HG02642 (cell line): ENCODE measurements at regions not wholly inside any gene's neighbourhood (a gene's known extent, or its start where the extent isn't known, plus 50 kb on each side); places are given as distances from the start of the nearest gene placed in this dataset.

ENCODE experiments used
- ATAC-seq: cut with Tn5 transposase; IDR thresholded peaks from one replicate; pipeline ENCODE4 v1.9.1; 2021; ENCODE audit warnings: mild to moderate bottlenecking; ENCODE audit not compliant: unreplicated experiment, poor library complexity

DNA sequence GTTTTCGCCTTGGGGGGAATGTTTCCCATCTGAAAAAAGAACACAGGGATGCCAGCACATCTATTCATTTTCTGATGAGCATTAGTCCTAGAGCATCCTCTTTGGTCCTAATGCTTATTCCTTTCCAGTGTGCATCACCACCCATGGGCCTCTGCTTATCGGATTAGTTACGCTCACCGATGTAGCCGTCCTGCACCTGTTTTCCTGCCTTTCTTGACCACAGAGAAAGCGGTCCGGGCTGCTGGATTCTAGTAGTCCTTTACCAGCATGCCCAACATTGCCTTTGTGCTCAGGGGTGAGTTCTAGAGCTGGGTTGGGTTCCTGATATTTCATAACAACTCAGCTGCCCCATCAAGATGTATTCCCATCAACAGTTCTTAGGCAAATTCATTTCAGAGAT is 2084.5 kb upstream of the C9orf72 start:
- no peak for ATAC-seq

DNA sequence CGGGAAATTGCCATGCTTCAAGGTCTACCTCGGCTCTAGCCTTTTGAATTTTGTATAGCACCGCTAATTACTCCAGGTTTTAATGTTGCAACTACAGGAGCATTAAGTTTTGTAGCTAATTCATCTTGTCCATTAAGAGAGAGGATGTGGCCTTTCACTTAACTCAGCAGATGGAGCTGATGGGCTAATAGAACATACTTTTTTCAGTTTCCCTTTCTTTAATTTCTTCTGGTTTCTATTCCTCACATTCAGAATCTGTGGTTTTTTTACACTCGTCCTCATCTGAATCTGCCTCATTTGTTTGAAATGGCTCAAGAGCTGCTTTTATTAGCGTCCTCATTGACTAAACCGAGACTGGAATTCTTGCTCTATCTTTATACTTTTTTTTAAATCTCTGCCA is 2085.7 kb upstream of the C9orf72 start:
- ATAC-seq = no peak

DNA sequence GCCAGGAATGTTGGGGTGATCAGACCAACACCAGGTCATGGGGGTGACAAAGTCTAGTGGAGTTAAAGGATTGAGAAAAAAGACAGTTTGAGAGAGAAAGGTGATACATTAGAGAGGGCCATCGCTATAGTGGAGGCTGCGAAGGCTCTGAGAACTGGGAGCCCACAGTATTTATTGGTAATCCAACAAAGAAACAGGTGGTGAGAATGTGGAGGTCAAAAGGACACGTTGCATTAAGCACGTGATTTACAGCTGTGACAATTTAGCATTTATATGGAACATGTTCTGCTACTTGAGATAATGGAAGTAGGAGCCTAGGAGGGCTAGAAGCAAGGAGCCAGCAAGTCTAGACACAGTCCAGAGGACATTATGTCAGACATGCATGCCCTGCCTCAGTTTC is 2086.5 kb upstream of the C9orf72 start:
- no peak for ATAC-seq

DNA sequence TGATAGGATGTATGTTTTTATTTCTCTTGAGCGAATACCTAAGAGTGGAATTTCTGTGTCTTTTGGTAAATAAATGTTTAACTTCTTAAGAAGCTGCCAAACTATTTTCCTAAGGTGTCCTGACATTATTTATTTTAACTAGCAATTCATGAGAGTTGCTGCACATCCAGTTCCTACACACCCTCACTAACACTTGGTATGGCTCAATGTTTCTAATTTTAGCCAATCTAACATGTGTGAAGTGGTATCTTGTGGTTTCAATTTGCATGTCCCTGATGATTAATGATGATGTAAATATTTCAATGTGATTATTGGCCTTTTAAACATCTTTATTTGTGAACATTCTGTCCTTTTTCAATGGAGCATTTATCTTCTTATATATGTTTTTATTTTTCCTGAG is 2095.5 kb upstream of the C9orf72 start:
- no peak for ATAC-seq

DNA sequence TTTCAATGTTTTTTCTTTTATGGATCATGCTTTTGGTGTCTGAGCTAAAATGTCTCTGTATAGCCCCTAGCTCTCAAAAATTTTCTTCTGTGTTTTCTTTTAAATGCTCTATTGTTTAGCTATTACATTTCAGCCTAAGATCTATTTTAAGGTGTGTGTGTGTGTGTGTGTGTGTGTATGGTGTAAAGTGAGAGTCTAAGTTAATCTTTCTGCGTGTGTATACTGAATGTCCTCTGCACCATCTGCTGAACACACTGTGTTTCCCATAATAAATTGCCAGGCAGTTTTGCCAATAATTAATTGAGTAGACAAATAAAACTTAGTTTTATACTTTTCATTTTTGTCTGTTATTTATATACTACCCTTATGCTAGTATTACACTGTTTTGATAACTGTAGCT is 2096.3 kb upstream of the C9orf72 start:
- ATAC-seq = no peak

DNA sequence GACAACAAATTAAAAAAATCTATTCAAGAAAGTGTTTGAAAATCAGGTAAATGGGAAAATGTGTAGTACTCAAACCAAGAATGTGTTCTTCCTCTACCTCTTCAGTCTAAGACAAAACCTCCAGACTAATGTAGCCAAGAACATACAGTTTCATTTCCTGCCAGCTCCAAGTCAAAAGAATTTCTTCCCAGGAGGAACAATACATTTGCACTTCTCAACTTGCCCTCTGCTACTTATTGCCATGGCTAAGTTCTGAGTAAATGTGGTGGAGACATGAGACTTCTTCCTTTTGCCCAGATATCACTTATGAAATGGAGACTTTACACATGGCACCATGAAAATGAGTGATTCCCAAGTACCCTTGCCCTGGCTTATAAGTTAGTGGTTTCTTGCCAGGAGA is 2112.2 kb upstream of the C9orf72 start:
- ATAC-seq = no peak

DNA sequence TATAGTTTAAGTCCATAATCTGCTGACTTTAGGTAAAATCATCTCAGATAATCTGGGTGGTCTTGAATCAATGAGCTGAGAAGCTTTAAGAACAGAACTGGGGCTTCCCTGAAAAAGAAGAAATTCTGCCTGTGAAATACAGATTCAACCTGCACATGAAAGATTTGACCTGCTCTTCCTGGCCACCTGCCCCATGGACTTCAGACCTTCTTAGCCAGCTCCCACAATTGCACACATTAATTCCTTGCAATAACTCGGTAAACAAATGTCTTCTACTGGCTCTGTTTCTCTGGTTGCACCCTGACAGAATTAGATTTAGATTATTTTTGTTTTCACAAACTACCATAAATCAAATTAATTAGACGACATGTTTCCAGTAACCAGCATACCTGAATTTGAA is 2117.9 kb upstream of the C9orf72 start:
- no peak for ATAC-seq

DNA sequence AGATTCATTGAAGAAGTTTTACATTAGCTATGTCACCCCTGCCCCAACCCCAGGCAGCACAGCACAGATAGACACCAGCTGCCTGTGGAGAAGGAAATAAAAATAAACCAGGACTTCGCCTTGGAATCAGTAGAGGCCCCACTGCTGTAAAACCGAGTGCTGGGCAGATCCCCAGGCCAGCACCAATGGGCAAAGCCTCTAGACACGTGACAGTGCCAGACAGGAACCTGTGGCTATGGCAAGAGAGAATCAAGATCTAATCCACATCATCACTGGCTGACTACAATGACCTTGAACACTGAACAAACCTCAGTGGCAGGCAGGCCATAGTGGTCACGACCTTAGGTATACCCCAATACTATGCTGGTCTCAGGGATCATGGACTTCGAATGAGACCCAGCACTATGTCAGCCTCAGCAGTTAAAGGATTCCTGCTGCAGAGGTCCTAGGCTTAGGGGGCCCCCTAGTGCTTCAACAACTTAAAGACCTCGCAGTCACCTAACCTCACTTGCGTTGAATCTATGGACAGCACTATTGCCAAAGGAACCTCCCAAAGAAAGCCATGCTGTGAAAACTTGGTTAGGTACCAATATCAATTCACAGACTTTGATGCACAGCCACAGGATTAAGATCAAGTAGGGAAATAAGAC is 2118.6 kb upstream of the C9orf72 start:
- no peak for ATAC-seq

DNA sequence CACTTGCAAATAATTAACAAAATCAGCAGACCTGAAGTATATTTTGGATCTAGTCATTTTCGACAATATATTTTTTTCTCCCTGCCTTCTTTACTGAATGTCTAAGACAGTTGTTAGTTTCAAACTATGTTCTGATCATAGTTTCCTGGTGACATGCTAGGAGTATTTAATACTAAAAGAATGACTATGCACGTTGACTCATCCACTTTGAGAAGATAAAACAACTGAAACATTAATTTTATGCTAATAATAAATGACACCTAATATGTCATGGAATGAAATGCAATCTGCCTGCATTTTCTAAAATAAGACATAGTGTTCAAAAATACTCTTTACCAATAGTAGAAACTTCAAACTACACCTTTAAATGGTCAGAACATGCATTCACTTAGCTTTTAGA is 2123.7 kb upstream of the C9orf72 start:
- ATAC-seq = no peak

DNA sequence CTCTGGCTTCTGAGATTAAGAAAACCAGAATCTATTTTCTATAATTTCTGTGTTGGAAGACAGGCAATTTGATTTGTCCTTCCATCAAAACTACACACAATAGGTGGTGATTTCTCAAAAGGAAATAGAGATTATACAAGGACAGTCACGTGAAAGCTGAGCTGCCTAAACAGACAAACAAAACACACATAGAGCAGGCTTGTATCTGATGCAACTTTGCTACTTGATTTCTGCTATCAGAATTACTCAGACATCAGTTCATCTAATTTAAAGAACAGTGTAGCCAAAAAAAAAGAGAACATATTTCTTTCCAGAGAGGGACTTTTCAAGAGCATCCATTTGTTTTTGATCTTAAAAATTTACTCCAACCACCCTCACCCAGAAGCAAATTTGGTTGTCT is 2128.3 kb upstream of the C9orf72 start:
- ATAC-seq = no peak

DNA sequence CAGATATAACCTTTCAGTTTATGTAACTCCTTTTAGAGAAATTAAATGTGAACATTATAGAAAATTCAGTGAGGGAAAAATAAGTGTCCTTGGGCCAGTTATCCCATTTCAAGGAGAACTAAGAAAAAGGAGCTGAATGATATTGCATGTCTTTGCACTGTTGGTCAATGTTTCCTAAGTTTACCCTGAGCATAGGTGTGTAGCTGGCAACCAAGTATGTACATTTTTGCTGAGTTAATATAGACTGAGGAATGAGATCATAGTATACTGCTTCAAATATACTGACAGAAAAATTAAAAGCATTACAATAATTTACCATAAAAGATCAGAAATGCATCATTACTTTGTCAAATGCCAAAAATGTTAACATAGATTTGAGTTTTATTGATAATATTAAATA is 2128.7 kb upstream of the C9orf72 start:
- no peak for ATAC-seq

DNA sequence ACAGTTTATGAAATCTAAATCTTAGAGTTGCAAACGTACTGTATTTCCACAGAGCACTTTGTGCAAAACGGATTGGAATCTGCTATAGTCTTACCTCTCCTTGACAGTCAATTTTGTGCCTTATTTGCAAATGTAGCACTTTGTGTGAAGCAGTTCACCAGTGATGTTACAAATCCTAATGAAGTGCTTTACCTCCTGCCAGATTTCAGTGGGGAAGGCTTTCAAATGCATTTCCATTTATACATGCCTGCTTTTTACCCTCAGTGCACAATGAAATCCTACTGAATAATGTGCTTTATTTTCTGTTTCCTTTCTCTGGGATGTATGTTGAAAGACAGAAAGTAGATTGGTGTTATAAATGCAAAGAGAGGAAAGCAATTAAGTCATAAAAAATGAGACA is 2141.6 kb upstream of the C9orf72 start:
- no peak for ATAC-seq

DNA sequence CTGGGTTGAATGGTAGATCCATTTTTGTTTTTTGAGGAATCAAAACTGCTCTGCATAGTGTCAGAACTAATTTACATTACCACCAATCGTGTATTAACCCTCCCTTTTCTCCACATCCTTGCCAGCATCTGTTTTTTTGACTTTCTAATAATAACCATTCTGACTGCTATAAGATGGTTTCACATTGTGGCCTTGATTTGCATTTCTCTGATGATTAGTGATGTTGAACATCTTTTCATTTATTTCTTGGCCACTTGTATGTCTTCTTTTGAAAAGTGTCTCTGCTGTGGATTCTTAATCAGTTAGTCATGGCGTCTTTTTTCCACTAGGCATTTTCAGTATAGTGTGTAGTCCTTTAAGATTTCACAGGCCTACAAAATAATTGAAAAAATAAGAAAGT is 2144.3 kb upstream of the C9orf72 start:
- ATAC-seq = no peak

DNA sequence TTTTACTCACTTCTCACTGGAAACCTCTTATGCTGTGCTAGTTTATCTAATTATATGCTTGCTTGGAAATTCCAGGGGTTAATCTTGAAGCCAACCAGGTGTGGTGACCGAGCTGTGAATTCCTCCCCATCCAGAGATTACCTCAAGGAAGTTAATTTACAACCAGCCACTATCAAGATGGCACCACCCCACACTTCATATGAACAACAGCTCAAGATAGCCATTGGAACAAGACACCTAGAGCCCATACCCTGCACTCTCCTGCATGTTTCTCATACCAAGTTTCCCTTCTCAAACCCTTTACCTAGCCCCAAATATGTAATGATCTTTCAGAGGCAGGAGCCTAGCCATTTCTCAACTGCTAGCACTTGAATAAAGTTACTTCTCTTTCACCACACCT is 2156.9 kb upstream of the C9orf72 start:
- no peak for ATAC-seq

DNA sequence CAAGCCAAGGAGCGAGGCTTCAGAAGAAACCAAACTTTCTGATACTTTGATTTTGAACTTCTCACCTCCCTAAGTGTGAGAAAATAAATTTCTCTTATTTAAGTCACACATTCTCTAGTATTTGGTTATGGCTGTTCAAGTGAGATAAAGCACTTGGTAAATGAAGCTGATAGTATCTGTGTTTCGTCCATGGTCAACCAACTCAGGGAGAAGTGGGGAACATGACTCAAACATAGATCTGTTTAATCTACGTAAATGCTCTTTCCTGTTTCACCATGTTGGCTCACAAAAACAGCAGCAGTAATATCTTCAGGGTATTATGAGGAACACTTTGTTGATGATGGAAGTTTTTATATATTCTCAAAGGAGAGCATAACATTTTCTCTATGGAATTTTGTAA is 2167.2 kb upstream of the C9orf72 start:
- ATAC-seq = no peak

DNA sequence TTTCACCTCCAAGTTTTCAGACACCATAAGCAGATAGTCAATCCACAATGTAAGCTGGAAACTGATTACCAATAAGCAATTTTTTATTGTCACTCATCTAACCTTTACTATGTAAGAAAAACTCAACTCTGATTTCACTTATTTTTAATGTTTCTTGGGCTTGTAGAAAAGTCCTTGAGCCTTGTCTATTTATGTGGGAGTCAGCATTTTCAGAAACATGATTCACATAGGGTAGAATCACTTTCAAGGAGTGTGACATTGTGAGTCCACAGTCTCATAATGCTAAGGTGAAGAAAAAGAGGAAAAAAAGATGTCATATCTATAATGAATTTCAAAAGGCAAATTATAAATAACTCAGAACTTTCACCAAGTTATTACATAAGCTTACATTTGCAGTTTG is 2167.9 kb upstream of the C9orf72 start:
- ATAC-seq = no peak

DNA sequence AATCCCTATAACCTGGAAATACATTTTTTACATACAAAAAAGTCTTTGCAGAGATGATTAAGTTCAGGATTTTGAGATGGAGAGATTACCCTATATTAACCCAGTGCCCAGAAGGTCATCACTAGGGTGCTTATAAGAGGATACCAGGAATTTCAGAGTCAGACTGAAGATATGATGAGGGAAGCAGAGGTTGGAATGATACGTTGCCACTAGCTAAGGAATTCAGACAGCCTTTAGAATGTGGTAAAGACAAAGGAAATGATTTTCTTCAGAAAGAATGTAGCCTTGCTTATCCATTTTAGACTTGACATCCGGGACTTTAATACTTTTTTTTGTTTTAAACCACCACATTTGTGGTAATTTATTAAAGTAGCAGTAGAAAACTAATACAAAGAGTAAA is 2176.8 kb upstream of the C9orf72 start:
- ATAC-seq = no peak

DNA sequence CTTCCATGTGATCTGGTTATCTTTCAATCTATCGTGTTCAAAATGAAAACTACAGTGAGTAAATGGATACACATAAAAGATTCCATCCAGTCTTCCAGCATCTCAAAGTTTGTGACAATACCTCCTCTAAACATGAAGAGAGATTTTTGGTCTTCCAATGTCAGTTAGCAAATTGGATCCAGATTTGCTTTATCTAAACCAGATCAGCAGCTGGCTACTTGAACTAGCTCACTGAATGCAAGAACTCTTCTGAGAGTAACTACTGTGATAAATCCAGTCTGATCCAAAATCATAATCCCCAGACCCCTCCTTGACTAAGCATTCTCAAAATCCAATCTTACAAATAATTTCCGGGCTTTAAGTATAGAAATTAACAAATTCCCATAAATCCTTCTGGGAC is 2177.9 kb upstream of the C9orf72 start:
- no peak for ATAC-seq

DNA sequence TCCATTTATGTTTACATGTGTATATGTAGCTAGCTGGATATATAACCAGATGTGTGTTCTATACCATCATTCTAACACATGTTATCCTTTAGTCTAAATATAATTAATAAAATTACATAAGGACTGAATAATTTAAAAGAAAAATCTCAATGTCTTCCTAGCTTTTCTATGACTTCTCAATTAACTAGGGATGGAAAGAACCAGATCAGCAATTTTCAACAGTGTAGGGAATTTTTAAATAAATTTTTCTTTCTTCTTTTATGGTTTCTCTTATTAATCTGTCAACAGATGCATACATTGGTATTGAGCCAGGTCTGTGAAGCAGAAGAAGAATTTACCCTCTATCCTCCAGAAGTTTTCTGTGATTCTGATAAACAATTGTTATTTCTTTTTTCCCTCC is 2180.4 kb upstream of the C9orf72 start:
- no peak for ATAC-seq

DNA sequence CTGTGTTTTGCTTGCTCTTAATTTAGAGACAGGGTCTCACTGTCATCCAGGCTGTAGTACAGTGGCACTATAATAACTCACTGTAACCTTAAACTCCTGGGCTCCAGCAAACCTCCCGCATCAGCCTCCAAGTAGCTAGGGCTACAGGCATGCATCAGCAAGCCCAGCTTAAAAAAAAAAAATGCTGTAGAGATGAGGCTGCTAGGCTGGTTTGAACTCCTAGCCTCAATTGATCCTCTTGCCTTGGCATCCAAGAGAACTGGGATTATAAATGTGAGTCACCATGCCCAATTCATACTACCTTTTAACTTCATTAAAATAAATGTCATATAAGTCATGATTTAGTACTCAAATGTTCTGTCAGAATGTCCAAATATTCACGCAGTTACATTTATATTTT is 2195.7 kb upstream of the C9orf72 start:
- no peak for ATAC-seq

DNA sequence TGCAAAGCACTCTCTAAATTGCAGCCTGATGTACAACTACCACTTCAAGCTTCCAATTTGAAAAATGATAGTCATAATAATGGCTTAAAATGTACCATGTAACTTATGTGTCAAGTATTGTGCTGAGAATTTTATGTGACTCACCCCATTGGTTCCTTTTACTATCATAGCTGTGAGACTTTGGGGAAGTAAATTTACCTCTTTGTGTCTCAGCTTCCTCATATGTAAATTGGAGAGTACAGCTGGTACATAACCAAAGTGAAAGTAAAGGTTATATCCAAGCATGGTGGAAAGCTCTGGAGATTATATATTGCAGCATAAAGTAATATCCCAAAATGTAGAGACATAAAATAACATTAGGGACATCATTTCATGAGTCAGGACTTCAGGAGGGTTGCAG is 2200.4 kb upstream of the C9orf72 start:
- peak; percentile 52 for ATAC-seq

DNA sequence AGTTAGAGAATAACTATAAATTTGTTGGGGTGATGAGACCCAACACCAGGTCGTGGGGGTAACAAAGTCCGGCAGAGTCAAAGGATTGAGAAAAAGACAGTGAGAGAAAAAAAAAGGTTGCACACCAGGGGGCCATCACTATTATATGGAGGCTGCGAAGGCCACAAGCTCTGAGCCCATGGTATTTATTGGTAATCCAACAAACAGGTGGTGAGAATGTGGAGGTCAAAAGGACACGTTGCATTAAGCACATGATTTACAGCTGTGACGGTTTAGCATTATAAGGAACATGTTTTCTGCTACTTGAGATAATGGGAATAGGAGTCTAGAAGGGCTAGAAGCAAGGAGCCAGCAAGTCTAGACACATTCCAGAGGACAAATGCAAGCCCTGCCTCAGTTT is 2202.2 kb upstream of the C9orf72 start:
- ATAC-seq = no peak

DNA sequence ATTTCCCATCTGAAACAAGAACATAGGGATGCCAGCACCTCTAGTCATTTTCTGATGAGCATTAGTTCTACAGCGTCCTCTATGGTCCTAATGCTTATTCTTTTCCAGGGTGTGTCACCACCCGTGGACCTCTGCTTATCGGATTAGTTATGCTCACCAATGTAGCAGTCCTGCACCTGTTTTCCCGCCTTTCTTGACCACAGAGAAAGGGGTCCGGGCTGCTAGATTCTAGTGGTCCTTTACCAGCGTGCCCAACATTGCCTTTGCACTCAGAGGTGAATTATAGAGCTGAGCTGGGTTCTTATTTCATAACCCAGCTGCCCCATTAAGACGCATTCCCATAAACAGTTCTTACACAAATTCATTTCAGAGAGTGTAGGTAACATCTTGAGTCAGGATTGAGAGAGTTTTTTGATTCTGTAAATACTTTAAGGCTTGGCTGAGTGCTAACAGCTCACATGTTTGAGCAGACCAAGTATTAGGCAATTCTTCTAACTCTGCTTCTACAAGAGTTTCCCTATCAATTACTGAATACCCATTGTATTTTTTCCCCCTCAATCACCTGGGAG is 2205.1 kb upstream of the C9orf72 start:
- ATAC-seq = no peak
